Mammary epithelial cell (primary cell): ENCODE measurements at regions not wholly inside any gene's neighbourhood (a gene's known extent, or its start where the extent isn't known, plus 50 kb on each side); places are given as distances from the start of the nearest gene placed in this dataset.

ENCODE experiments used
- EZH2 ChIP-seq: IDR thresholded peaks from 2 replicates; pipeline ENCODE4 v1.6.1; 2012; ENCODE audit warnings: low read length, inconsistent platforms, borderline replicate concordance
- TF ChIP-seq, protein P1 (sequence below), 2 donors: IDR thresholded peaks in 1 of 2; conservative IDR thresholded peaks in 1 of 2; 2 replicates each; pipeline ENCODE4 v1.5.1; 2011 to 2012; ENCODE audit warnings: inconsistent platforms in 2 of 2, low read length in 2 of 2, mild to moderate bottlenecking in 2 of 2, control low read depth in 1 of 2, low read depth in 1 of 2; ENCODE audit not compliant: insufficient read depth in 1 of 2; ENCODE audit errors: extremely low read depth in 1 of 2

GRCh38 chr16:52271088-52271750, 275.7 kb downstream of the TOX3 start:
- TF ChIP-seq, protein P1, sequence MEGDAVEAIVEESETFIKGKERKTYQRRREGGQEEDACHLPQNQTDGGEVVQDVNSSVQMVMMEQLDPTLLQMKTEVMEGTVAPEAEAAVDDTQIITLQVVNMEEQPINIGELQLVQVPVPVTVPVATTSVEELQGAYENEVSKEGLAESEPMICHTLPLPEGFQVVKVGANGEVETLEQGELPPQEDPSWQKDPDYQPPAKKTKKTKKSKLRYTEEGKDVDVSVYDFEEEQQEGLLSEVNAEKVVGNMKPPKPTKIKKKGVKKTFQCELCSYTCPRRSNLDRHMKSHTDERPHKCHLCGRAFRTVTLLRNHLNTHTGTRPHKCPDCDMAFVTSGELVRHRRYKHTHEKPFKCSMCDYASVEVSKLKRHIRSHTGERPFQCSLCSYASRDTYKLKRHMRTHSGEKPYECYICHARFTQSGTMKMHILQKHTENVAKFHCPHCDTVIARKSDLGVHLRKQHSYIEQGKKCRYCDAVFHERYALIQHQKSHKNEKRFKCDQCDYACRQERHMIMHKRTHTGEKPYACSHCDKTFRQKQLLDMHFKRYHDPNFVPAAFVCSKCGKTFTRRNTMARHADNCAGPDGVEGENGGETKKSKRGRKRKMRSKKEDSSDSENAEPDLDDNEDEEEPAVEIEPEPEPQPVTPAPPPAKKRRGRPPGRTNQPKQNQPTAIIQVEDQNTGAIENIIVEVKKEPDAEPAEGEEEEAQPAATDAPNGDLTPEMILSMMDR (conservative IDR thresholded peaks at IDR 0.05 in 1 of 2, IDR thresholded peaks at IDR 0.05 in 1 of 2; ENCODE audit: extremely low read depth in 1 of 2, insufficient read depth in 1 of 2, low read depth in 1 of 2, low read length in 2 of 2): no peak
- no peak for TF ChIP-seq EZH2
